ENCODE measurements at regions not wholly inside any gene's neighbourhood (a gene's known extent, or its start where the extent isn't known, plus 50 kb on each side); places are given as distances from the start of the nearest gene placed in this dataset.

GRCh38 chr10:130891066-130891465 lies 420.5 kb downstream of the TCERG1L start:
- DNase-seq: no peak
- Mint-ChIP-seq H3K9me3 (no peaks in the 10 kb centered on the region), H3K27ac (no peak overlapping the region), H3K36me3 (no peaks in the 10 kb centered on the region), H3K4me3 (no peak overlapping the region), H3K27me3 (peaks cover under 1% of the 10 kb centered on the region), H3K4me1 (no peaks in the 10 kb centered on the region)
- CTCF ChIA-PET: no interaction called here

- H3K36me3 Mint-ChIP-seq: no peaks in the 10 kb centered on the region
- H3K27me3 Mint-ChIP-seq: no peaks in the 10 kb centered on the region
- no peak overlapping the region for H3K4me3 Mint-ChIP-seq
- H3K27ac Mint-ChIP-seq: no peak overlapping the region
- CTCF ChIA-PET: no interaction called here
- H3K9me3 Mint-ChIP-seq: no peaks in the 10 kb centered on the region
- H3K4me1 Mint-ChIP-seq: no peaks in the 10 kb centered on the region
- no peak for DNase-seq
These were observed 417.1 kb downstream of the TCERG1L start for GRCh38 chr10:130894471-130894870.

- H3K36me3 Mint-ChIP-seq: no peaks in the 10 kb centered on the region
- CTCF ChIA-PET: no interaction called here
- no peak overlapping the region for H3K4me3 Mint-ChIP-seq
- no peaks in the 10 kb centered on the region for H3K27me3 Mint-ChIP-seq
- H3K27ac Mint-ChIP-seq: no peak overlapping the region
- H3K4me1 Mint-ChIP-seq: no peaks in the 10 kb centered on the region
- DNase-seq: no peak
- H3K9me3 Mint-ChIP-seq: no peaks in the 10 kb centered on the region
These were observed 416.4 kb downstream of the TCERG1L start for GRCh38 chr10:130895161-130895560.

- no peak overlapping the region for H3K27ac Mint-ChIP-seq
- H3K4me1 Mint-ChIP-seq: no peaks in the 10 kb centered on the region
- no peaks in the 10 kb centered on the region for H3K36me3 Mint-ChIP-seq
- H3K9me3 Mint-ChIP-seq: no peaks in the 10 kb centered on the region
- no peak overlapping the region for H3K4me3 Mint-ChIP-seq
- DNase-seq: no peak
- CTCF ChIA-PET: no interaction called here
- H3K27me3 Mint-ChIP-seq: no peaks in the 10 kb centered on the region
These were observed 413.7 kb downstream of the TCERG1L start for GRCh38 chr10:130897815-130898214.

- Mint-ChIP-seq H3K27ac (no peak overlapping the region), H3K4me1 (no peaks in the 10 kb centered on the region), H3K9me3 (no peaks in the 10 kb centered on the region), H3K27me3 (no peaks in the 10 kb centered on the region), H3K36me3 (no peaks in the 10 kb centered on the region), H3K4me3 (no peak overlapping the region)
- CTCF ChIA-PET: no interaction called here
- DNase-seq: no peak
These were observed 413.1 kb downstream of the TCERG1L start for GRCh38 chr10:130898381-130898780.

GRCh38 chr10:130899856-130900255 lies 411.7 kb downstream of the TCERG1L start:
- no peak overlapping the region for H3K4me3 Mint-ChIP-seq
- H3K4me1 Mint-ChIP-seq: no peaks in the 10 kb centered on the region
- no peaks in the 10 kb centered on the region for H3K36me3 Mint-ChIP-seq
- H3K9me3 Mint-ChIP-seq: no peaks in the 10 kb centered on the region
- no peak overlapping the region for H3K27ac Mint-ChIP-seq
- CTCF ChIA-PET: no interaction called here
- DNase-seq: no peak
- H3K27me3 Mint-ChIP-seq: no peaks in the 10 kb centered on the region

- no peak for DNase-seq
- Mint-ChIP-seq H3K9me3 (no peaks in the 10 kb centered on the region), H3K27ac (no peak overlapping the region), H3K4me3 (no peak overlapping the region), H3K4me1 (no peaks in the 10 kb centered on the region), H3K27me3 (no peaks in the 10 kb centered on the region), H3K36me3 (no peaks in the 10 kb centered on the region)
- CTCF ChIA-PET: no interaction called here
These were observed 410.9 kb downstream of the TCERG1L start for GRCh38 chr10:130900441-130901160.

- Mint-ChIP-seq H3K36me3 (no peaks in the 10 kb centered on the region), H3K27ac (no peak overlapping the region), H3K4me1 (no peaks in the 10 kb centered on the region), H3K9me3 (no peaks in the 10 kb centered on the region), H3K4me3 (no peak overlapping the region), H3K27me3 (no peaks in the 10 kb centered on the region)
- CTCF ChIA-PET: no interaction called here
- DNase-seq: no peak
These were observed 410.0 kb downstream of the TCERG1L start for GRCh38 chr10:130901311-130902165.

- no peak for DNase-seq
- H3K4me3 Mint-ChIP-seq: no peak overlapping the region
- no peaks in the 10 kb centered on the region for H3K9me3 Mint-ChIP-seq
- no peaks in the 10 kb centered on the region for H3K36me3 Mint-ChIP-seq
- no peaks in the 10 kb centered on the region for H3K27me3 Mint-ChIP-seq
- CTCF ChIA-PET: no interaction called here
- no peaks in the 10 kb centered on the region for H3K4me1 Mint-ChIP-seq
- H3K27ac Mint-ChIP-seq: no peak overlapping the region
These were observed 409.1 kb downstream of the TCERG1L start for GRCh38 chr10:130902471-130902870.

- H3K36me3 Mint-ChIP-seq: no peaks in the 10 kb centered on the region
- no peak for DNase-seq
- no peak overlapping the region for H3K27ac Mint-ChIP-seq
- no peaks in the 10 kb centered on the region for H3K4me1 Mint-ChIP-seq
- no peaks in the 10 kb centered on the region for H3K9me3 Mint-ChIP-seq
- H3K27me3 Mint-ChIP-seq: no peaks in the 10 kb centered on the region
- CTCF ChIA-PET: no interaction called here
- no peak overlapping the region for H3K4me3 Mint-ChIP-seq
These were observed 408.6 kb downstream of the TCERG1L start for GRCh38 chr10:130902929-130903328.

GRCh38 chr10:130904676-130905075 lies 406.8 kb downstream of the TCERG1L start:
- H3K9me3 Mint-ChIP-seq: no peaks in the 10 kb centered on the region
- CTCF ChIA-PET: no interaction called here
- H3K36me3 Mint-ChIP-seq: no peaks in the 10 kb centered on the region
- no peaks in the 10 kb centered on the region for H3K4me1 Mint-ChIP-seq
- DNase-seq: no peak
- H3K27me3 Mint-ChIP-seq: no peaks in the 10 kb centered on the region
- H3K4me3 Mint-ChIP-seq: no peak overlapping the region
- no peak overlapping the region for H3K27ac Mint-ChIP-seq

- no peaks in the 10 kb centered on the region for H3K27me3 Mint-ChIP-seq
- no peaks in the 10 kb centered on the region for H3K4me1 Mint-ChIP-seq
- no peak for DNase-seq
- no peaks in the 10 kb centered on the region for H3K36me3 Mint-ChIP-seq
- no peaks in the 10 kb centered on the region for H3K9me3 Mint-ChIP-seq
- H3K27ac Mint-ChIP-seq: no peak overlapping the region
- CTCF ChIA-PET: no interaction called here
- H3K4me3 Mint-ChIP-seq: no peak overlapping the region
These were observed 406.1 kb downstream of the TCERG1L start for GRCh38 chr10:130905386-130905785.

- CTCF ChIA-PET: no interaction called here
- Mint-ChIP-seq H3K4me3 (no peak overlapping the region), H3K4me1 (no peaks in the 10 kb centered on the region), H3K27me3 (no peaks in the 10 kb centered on the region), H3K36me3 (no peaks in the 10 kb centered on the region), H3K27ac (no peak overlapping the region), H3K9me3 (no peaks in the 10 kb centered on the region)
- DNase-seq: no peak
These were observed 405.6 kb downstream of the TCERG1L start for GRCh38 chr10:130905921-130906320.

- no peak for DNase-seq
- no peaks in the 10 kb centered on the region for H3K27me3 Mint-ChIP-seq
- no peaks in the 10 kb centered on the region for H3K4me1 Mint-ChIP-seq
- no peak overlapping the region for H3K27ac Mint-ChIP-seq
- H3K36me3 Mint-ChIP-seq: no peaks in the 10 kb centered on the region
- H3K9me3 Mint-ChIP-seq: peaks cover 9% of the 10 kb centered on the region
- CTCF ChIA-PET: no interaction called here
- no peak overlapping the region for H3K4me3 Mint-ChIP-seq
These were observed 400.7 kb downstream of the TCERG1L start for GRCh38 chr10:130910848-130911247.

- CTCF ChIA-PET: no interaction called here
- Mint-ChIP-seq H3K4me3 (no peak overlapping the region), H3K36me3 (no peaks in the 10 kb centered on the region), H3K4me1 (no peaks in the 10 kb centered on the region), H3K9me3 (peaks cover 9% of the 10 kb centered on the region), H3K27me3 (no peaks in the 10 kb centered on the region), H3K27ac (no peak overlapping the region)
- no peak for DNase-seq
These were observed 397.7 kb downstream of the TCERG1L start for GRCh38 chr10:130913844-130914243.

Measured in activated naive CD4-positive, alpha-beta T cell treated with anti-CD3 and anti-CD28 coated beads, Interleukin-2, amount 10 ng/mL, durations not matched to agents 7 days and 5 days (primary cell).